HG03159 (cell line): ENCODE measurements at regions not wholly inside any gene's neighbourhood (a gene's known extent, or its start where the extent isn't known, plus 50 kb on each side); places are given as distances from the start of the nearest gene placed in this dataset.
"Not testable (repeated sequence)": the region's sequence is repeated elsewhere in the genome, so short reads cannot be mapped to it uniquely, and the experiment has no call there.

Experiments
- ATAC-seq: cut with Tn5 transposase; IDR thresholded peaks from one replicate; pipeline ENCODE4 v1.9.1; 2021; ENCODE audit warnings: mild to moderate bottlenecking, moderate library complexity; ENCODE audit not compliant: unreplicated experiment

DNA sequence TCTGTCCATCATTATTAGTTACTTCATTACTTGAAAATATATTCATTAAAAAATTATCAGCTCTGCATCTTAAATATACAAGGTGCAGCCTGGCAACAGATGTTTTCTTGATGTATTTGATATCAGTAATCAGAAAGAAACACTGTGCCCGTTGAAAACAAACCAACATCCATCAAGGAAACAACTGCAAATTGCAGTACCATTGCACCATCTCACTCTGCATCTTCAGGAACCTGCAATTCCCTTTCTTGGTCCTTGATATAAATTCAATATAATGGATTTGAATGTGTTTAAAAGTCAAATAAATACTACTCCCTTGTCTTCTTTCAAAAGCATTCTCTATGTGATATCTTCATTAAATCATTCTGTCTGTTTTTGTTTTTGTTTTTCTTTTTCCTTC lies 1131.2 kb downstream of the FAM181B start:
- ATAC-seq = no peak

DNA sequence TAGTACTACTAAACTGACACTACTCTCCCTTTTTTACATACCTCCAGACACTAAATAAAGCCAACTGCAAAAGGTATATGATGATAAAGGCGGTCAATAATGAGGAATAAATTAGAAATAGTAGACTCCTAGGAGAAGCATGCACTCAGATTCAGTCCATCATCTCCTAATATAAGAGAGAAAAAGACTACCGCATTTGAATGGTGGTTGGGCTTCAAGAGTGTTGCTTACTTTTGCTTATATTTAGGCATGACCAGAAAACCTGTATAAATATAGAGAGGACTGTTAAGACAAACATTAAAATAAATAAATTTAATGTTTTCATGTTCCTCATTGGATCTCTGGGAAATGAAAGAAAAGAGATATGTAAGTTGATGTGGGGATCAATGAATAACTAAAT lies 1137.0 kb downstream of the FAM181B start:
- no peak for ATAC-seq

DNA sequence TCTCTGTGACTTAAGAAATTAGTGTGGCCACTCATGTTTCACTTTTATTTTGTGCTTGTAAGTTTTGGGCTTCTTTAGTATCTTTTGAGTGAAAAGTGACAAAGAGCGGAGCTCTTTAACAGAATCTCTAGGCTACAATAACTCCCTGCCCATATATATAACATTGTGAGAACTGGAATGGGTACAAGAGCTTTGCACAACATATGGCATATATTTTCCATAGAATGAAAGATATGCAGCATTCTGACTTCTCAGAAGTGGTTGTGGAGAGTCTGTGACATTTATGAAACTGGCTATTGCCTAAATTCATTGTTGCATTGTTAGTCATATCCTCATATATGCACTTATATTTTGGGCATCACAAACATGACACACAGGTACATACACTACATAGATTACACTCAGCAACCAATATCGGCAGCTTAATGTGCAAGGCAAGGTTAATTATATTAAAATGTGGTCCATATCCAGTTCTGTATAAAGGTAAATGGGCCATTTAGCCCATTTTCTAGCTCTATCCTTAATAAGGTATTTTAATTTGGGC lies 1148.2 kb downstream of the FAM181B start:
- no peak for ATAC-seq

DNA sequence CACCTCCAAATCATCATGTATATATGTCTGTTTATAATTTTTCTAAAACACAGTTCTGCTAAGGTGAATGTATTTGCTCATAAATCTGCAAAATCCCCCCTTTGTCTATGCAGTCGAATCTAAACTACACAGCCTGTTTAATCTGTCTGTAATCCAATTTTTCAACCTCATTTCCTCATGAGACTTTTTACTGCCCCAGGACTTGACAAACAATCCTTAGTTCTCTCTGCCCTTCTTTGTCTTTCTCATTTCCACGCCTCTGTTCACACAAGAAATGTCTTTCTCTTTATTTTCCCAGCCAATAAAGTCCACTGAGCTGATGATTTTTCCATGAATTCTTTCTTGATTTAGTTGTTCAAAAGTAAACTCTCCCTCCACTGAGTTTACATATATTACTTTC lies 1154.3 kb downstream of the FAM181B start:
- no peak for ATAC-seq

DNA sequence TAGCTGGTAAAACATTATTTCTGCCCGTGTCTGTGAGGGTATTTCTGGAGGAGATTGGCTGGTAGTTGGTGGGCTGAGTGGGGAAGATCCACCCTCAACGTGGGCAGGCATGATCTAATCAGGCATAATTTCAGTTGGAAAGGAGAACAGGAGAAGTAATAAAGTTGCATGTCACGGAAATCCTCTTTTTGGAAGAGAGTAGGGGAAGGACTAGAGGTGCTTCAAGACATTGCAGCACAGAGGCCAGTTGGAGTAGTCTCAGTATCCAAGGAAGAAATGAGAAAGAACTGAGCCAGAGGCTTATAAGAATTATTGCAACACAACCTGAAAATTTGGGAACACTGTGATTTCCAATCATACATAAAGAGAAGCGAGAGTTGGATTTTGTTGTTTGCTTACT lies 1155.1 kb downstream of the FAM181B start:
- ATAC-seq = no peak

DNA sequence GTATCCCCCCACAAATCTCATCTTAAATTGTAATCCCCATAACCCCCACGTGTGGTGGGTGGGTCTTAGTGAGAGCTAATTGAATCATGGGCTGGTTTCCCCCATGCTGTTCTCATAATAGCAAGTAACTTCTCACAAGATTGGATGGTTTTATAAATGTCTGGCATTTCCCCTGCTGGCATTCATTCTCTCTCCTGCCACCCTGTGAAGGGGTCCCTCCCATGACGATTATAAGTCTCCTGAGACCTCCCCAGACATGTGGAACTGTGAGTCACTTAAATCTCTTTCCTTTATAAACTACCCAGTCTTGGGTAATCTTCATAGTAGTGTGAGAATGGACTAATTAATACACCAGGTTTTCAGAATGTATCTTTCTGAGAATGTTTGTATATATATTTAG lies 1159.4 kb downstream of the FAM181B start:
- no peak for ATAC-seq

DNA sequence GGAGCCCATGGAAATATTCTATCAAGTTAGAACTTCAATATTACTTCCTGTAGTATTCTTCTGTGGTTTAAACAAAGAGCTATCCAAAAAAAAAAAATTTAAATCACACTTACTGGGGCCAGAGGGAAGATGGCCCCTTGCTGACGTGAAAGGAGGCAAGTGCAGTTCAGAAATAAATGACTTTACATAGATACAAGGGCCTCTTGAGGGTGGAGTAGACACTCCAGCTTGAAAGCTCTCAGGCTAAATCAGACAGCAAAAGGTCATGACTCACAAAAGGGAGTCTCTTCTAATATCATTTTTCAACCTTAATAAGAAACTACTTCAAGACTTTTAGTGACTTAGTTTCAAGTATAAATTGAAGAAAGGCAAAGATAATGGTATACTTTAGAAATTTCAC lies 1160.3 kb downstream of the FAM181B start:
- no peak for ATAC-seq

DNA sequence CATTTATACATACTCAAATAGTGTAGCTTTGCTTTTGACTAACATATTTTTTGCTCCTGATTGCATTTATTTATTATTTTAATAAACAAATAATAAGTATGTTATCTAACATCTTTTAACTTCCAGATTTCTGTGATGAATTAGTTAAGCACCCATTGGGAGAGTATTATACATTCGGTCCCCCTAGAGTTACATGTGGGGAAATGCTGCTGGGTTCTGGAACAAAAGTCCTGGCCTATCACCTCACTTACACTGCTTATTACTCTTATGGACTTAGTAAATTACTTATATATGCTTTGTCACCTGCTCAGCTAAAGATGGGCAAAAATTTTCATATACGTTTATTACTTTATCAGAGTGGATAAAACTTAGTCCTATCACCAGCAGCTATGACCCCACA lies 1163.0 kb downstream of the FAM181B start:
- no peak for ATAC-seq

DNA sequence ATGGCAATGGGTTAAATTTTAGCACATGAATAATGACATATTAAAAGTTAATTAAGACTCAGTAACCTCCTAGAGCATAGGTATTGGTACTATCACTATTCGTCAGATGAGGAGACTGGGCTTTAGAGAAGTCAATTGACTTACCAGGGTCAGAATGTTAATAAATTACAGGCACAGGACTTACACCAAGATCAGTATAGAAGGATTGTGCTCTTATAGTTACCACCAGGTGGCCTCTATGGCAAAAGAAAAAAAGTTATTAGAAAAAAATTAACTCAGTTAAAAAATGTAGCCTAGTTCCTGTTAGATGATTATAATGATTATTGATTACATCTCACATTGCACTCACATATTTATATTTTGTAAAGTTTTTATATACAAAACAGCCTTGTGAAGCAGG lies 1163.7 kb downstream of the FAM181B start:
- no peak for ATAC-seq

DNA sequence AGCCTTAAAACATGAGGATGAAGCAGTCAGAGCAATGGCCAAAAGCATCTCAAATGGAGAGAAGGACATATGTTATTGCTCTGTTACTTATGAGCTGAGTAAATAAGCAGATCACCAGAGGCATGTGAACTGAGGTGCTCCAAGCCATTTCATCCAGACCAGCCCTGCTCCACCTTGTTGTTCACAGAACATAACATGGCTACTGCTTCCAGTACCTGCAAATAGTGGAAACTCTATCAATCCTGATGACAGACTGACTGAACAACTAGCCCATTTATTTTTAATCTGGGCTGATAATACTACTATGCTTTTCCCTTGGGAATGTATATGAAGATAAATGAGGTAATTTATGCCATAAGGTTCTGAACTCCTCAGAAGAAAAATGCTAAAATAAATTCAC lies 1164.7 kb downstream of the FAM181B start:
- ATAC-seq = no peak

DNA sequence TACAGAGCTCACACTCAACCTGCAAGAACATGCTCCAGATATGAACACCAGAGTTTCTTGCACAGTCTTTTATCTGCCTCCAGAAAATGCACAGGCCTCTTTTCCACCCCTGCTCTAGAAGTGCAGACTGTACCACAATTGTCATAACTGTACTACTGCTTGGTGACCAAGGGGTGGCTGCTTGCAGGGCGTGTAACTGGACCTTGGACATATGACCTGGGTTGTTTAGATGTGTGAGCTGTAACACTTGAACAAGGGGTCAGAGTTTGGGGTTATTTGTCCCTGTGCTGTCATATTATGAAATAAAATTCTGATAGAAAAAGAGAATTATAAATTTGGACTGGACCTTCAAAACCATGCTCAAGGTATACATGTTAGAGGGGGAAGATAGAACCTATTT lies 1185.5 kb downstream of the FAM181B start:
- ATAC-seq = no peak

DNA sequence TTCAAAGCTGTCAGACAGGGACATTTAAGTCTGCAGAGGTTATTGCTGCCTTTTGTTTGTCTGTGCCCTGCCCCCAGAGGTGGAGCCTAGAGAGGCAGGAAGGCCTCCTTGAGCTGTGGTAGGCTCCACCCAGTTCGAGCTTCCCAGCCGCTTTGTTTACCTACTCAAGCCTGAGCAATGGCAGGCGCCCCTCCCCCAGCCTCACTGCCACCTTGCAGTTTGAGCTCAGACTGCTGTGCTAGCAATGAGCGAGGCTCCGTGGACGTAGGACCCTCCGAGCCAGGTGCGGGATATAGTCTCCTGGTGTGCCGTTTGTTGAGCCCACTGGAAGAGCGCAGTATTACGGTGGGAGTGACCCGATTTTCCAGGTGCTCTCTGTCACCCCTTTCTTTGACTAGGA lies 1193.9 kb downstream of the FAM181B start:
- not testable (repeated sequence) for ATAC-seq

DNA sequence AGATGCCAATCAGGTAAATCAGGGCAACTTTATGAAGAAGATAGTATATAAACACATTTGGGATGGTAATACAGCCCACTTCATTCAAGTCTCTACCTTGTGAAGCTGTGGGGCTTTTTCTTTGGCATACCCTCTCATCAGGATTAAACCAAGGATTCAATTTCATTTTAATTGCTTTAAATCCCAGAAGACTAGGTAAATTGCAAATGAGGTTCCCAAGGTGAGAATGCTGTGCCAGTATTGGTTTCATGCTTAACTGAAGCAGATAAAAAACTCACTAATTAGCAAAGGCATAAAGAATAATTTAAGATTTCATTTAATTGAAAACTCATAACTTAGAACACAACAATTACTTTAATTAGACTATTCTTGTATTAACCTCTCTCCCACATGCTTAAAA lies 1218.1 kb downstream of the FAM181B start:
- ATAC-seq = no peak

DNA sequence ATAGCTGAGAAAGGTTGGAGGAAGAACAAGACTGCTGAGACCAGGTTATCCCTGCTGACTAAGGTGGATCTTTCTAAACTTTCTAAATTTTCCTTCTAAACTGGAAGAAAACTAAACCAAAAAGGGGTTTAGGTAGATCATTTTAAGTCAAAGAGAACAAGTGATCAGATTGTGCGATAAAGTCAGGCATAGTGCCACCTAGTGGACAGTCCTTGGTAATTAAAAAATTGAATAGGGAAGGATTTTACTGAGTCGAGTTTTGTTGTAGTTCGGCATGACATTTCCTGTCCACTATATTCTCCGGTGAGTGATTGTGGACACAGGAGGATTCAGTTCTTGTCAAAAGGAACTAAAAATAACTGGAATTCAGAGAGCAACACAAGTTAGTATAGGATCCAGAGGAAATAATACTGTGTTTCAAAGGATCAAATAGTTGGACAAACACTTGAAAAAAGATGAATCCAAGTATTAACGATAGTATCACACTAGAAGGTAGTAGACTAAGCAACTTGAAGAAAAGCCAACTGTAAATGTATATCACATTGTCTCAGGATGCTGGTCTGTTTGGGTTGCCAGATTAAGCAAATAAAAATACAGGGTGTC lies 1236.4 kb downstream of the FAM181B start:
- peak; percentile 92 for ATAC-seq

DNA sequence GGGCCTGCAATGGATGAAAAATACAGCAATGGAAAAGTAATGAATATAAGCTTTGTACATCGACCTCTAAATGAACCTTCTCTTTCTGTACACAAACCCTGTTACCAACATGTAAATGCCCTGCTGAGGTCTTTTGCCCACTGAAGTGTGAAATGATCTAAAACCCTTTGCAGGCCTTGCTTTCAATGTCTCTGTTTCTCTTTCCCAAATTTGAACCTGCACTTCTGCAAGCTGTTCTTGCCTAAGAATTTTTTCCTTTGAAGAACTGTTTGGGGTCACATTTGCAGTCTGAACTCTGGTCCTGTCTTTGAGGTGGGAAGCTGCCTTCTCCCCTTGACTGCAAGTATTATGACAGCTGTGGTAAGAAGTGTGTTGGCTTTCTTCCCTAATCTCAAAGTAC lies 1237.1 kb downstream of the FAM181B start:
- no peak for ATAC-seq

DNA sequence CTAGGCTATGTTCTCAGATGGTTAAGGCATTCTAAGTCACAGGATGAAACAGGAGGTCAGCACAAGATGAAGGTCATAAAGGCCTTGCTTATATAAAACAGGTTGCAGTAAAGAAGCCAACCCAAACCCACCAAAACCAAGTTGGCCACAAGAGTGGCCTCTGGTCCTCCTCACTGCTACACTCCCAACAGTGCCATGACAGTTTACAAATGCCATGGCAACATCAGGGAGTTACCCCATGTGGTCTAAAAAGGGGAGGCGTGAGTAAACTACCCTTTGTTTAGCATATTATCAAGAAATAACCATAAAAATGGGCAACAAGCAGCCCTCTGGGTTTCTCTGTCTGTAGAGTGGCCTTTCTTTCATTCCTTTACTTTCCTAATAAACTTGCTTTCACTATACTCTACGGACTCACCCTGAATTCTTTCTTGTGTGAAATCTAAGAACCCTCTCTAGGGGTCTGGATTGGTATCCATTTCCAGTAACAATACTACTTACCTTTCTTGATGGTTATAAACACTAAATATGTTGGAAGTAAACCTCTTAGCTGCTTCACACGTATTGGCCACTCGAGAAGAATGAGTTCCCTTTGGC lies 1237.9 kb downstream of the FAM181B start:
- no peak for ATAC-seq

DNA sequence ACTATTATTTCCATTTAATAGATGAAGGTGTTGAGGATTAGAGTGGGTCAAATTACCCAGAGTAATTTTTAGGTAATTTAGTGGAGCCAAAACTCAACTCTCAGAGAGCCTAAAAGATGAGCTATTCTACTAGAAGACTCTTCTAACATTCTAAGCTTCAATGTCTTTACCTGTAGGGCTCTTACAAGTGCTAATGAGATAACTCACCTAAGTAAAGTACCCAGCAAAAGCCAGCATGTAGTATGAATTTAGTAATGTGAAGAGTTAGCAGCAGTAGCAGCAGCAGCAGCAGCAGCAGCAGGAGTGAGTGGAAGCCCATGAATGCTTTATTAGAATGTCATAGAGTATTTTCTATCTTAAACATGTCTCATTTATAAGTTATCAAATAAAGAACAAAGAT lies 1239.2 kb downstream of the FAM181B start:
- ATAC-seq = no peak

DNA sequence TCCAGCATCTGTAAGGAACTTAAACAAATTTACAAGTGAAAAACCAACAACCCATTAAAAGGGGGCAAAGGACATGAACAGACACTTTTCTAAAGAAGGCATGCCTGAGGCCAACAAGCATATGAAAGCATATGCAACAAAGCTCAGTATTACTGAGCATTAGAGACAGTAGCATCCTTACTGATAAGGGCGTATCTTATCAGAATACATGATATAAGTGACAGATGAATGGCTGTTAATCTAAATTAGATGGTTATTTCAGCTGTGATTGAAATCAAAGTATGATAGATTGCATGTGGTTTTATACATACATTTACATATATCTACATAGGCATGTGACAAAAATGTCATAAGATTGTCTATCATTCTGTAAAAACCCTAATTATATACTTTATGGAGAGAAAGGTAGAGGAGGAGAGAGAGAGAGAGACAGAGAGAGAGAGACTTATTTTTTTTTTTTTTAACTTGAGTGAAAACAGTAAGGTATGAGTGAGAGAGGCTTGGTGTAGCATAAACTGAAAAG lies 1240.7 kb downstream of the FAM181B start:
- ATAC-seq = no peak

DNA sequence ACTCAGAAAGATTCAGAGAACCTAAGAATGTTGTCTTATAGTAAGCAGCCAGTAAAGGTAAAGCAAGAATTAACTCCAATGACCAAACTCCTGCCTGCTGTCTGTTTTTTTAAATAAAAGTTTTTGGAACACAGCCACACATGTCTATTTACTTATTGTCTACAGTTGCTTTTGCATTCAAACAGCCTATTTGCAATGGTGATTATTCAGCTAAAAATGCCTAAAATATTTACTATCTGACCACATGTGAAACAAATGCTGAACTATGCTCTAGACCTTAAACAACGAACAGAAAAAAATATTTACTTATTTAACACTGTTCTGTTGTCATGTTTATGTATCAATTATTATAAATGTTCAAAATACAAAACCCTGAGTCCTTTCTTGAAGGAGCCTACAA lies 1246.6 kb downstream of the FAM181B start:
- no peak for ATAC-seq

DNA sequence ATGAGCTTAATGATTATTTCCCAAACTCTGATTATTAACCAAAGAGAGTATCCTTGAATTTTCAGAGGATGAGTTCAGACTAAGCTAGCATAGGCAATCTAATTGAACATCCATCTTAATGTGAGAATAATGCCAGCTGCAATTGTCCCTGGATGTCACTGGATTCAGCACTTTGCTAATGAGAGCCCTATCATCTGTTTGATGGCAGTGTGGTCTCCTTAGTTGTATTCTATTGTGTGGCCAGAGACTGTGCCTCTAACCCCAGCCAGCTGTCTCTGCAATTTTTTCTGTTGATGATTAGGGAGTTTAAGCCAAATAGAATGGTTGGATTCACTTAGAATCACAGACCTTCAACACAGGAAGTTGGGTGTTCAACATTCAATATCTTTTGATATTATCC lies 1249.5 kb downstream of the FAM181B start:
- no peak for ATAC-seq

DNA sequence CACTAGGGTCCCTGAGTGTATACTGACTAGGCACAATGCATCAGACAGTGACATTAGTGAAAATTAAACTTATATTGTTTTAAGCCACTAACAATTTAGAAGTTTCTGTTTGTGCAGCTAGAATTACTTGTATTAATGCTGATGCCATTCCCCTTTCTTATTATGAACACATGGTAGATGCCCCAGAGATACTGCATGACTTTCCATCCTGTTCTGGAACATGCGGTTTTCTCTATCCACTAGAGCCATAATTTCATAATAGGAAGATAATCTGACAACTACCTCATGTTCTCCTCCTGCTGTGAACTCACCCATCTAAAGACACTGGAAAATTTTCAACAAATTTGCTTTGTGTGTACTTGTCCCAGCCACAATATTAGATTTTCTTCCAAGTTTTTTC lies 1256.4 kb downstream of the FAM181B start:
- ATAC-seq = no peak

DNA sequence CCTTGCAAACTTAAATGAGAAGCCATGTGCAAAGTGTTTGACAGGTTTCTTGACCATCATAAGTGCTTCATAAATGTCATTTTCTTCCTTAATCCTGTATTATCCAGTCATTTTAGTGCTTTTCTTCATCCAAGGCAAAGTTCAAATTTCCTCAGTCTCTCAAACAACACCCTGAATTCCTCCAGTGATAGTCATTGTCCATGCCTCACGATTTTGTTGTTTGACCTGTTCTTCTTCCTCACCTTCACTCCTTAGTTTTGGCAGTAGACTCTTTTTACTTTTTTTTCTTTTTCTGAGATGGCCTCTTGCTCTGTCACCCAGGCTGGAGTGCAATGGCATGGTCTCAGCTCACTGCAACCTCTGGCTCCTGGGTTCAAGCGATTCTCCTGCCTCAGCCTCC lies 1257.3 kb downstream of the FAM181B start:
- no peak for ATAC-seq

DNA sequence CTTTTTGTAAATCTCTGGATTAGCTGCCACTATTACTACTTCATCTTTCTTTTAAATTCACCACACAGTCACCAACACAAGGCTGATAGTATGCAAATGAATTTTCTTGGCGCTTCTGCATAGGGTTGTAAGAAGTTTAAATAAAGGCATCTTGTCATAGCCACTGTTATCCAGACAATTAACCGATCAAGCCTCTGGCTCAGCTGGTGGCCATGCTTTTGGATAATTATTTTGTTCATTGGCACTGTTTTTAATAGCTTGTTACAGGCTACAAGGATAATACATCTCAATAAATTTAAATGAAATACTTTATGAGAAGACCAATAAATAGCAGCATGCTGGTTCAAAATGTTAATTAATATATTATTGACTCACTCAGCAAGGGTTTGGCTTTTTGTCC lies 1261.0 kb downstream of the FAM181B start:
- no peak for ATAC-seq
